T-helper 2 cell treated with Interferon-gamma antibody and Interleukin-4, amounts not matched to agents 5 μg/mL and 100 μg/mL, for 36 hours (primary cell): ENCODE measurements at regions not wholly inside any gene's neighbourhood (a gene's known extent, or its start where the extent isn't known, plus 50 kb on each side); places are given as distances from the start of the nearest gene placed in this dataset.

Source experiments
- DNase-seq: peaks from one replicate; pipeline ENCODE4 v3.0.0; 2021; ENCODE audit warnings: low spot score
- H3K27ac Mint-ChIP-seq: one replicate; pipeline ENCODE4 v1.8.0; 2021; ENCODE audit warnings: mild to moderate bottlenecking, mixed read lengths
- H3K27me3 Mint-ChIP-seq: one replicate; pipeline ENCODE4 v1.8.0; 2021; ENCODE audit warnings: low read depth, mixed read lengths
- H3K36me3 Mint-ChIP-seq: one replicate; pipeline ENCODE4 v1.8.0; 2021; ENCODE audit warnings: low read depth, mixed read lengths
- H3K4me1 Mint-ChIP-seq: one replicate; pipeline ENCODE4 v1.8.0; 2021; ENCODE audit warnings: low read depth, mixed read lengths
- H3K4me3 Mint-ChIP-seq: one replicate; pipeline ENCODE4 v1.8.0; 2022; ENCODE audit warnings: mild to moderate bottlenecking, moderate library complexity, mixed read lengths
- H3K9me3 Mint-ChIP-seq: one replicate; pipeline ENCODE4 v1.8.0; 2021; ENCODE audit warnings: mixed read lengths

DNA sequence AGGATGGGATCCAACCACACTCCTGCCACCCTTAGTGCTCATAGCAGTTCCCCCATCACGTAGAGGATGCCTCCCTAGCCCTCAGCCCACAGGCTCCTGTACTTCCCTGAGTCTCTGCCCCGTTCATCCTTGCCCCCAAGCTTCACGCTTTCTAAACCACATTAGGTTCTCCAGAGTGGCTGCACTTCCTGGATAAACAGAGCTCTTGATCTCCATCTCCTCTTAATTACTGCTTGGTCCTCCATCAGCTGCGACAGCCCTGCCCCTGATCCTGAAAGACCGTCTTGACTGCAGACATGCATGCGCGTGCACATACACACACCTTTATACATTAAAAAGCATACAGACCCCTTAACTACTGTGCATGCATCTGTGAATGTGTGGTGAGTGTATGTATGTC, 530.0 kb downstream of the BCL11B start:
- DNase-seq: no peak
- Mint-ChIP-seq H3K27ac (no peak overlapping the region), H3K27me3 (peaks cover 2% of the 10 kb centered on the region), H3K36me3 (no peaks in the 10 kb centered on the region), H3K4me1 (no peaks in the 10 kb centered on the region), H3K9me3 (no peaks in the 10 kb centered on the region), H3K4me3 (no peak overlapping the region)

DNA sequence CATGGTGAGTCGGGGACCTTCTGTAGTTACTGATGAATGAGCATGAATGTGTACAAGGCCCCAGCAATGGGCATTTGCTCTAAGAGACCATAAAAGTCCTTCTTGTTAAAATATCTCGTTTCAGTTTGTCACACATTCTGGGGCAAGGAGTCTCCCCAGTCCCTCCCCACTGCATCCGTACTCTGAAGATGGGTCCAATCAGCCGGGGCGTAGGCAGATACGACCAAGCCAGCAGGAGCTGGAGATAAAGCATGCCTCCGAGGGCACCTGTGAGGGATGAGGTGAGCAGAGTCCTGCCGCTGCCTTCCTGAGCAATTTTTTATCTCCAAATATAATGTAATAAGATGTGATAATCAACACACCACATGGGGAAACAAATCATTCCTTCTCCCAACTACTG, 528.5 kb downstream of the BCL11B start:
- DNase-seq: no peak
- no peaks in the 10 kb centered on the region for H3K36me3 Mint-ChIP-seq
- no peak overlapping the region for H3K27ac Mint-ChIP-seq
- no peak overlapping the region for H3K4me3 Mint-ChIP-seq
- H3K4me1 Mint-ChIP-seq: no peaks in the 10 kb centered on the region
- H3K27me3 Mint-ChIP-seq: peaks cover 2% of the 10 kb centered on the region
- no peaks in the 10 kb centered on the region for H3K9me3 Mint-ChIP-seq

DNA sequence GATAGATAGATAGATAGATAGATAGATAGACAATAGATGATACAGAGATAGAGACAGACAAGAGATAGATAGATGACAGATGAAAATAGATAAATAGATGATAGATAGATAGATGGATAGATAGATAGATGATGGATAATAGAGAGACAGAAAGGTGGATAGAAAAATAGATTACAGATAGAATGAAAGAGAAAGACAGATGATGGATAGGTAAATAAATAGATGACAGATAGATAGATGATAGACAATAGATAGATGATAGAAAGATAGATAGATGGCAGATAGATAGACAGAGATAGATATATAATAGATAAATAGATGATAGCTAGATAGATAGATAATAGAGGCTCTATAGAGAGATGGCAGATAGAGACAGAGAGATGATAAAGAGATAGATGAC, 523.0 kb downstream of the BCL11B start:
- no peaks in the 10 kb centered on the region for H3K36me3 Mint-ChIP-seq
- H3K9me3 Mint-ChIP-seq: no peaks in the 10 kb centered on the region
- H3K4me1 Mint-ChIP-seq: no peaks in the 10 kb centered on the region
- no peak overlapping the region for H3K27ac Mint-ChIP-seq
- no peak for DNase-seq
- peaks cover 3% of the 10 kb centered on the region for H3K27me3 Mint-ChIP-seq
- no peak overlapping the region for H3K4me3 Mint-ChIP-seq

DNA sequence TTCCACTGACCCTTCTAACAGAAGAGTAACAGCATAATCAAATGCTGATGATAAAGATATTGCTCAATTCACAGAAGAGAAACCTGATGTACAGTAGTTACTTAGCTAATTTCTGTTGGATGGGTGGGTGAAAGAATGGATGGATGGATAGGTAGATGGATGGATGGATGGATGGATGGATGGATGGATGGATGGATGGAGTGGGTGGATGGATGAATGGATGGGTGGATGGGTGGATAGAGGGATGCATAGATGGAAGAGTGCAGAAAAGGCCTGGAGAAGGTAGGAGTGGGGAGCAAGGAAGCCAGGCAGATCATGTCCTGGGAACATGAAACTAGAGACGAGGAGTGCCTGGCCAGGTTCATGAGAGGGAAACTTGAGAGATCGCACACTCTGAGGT, 520.9 kb downstream of the BCL11B start:
- H3K36me3 Mint-ChIP-seq: no peaks in the 10 kb centered on the region
- H3K27me3 Mint-ChIP-seq: peaks cover 3% of the 10 kb centered on the region
- H3K9me3 Mint-ChIP-seq: peaks cover 15% of the 10 kb centered on the region
- no peak for DNase-seq
- H3K27ac Mint-ChIP-seq: no peak overlapping the region
- H3K4me1 Mint-ChIP-seq: peaks cover 3% of the 10 kb centered on the region
- no peak overlapping the region for H3K4me3 Mint-ChIP-seq

DNA sequence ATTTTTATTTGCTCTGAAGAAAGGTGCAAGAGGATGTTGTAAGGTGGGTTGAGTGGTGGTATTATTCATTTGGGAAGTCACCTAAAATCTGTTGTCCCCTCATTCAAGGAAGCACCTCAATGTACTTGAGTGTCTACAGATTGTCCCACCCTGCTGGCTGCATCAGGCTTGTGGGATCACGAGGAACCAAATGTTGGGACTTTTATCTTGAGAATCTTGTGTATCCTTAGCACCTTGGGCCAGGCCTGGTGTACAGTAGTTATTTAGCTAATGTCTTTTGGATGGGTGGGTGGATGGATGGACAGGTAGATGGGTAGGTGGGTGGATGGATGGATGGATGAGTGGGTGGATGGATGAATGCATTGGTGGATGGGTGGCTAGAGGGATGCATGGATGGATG, 519.3 kb downstream of the BCL11B start:
- Mint-ChIP-seq H3K36me3 (no peaks in the 10 kb centered on the region), H3K4me1 (peaks cover 3% of the 10 kb centered on the region), H3K27ac (no peak overlapping the region), H3K9me3 (peaks cover 15% of the 10 kb centered on the region), H3K4me3 (no peak overlapping the region), H3K27me3 (peaks cover 3% of the 10 kb centered on the region)
- no peak for DNase-seq

DNA sequence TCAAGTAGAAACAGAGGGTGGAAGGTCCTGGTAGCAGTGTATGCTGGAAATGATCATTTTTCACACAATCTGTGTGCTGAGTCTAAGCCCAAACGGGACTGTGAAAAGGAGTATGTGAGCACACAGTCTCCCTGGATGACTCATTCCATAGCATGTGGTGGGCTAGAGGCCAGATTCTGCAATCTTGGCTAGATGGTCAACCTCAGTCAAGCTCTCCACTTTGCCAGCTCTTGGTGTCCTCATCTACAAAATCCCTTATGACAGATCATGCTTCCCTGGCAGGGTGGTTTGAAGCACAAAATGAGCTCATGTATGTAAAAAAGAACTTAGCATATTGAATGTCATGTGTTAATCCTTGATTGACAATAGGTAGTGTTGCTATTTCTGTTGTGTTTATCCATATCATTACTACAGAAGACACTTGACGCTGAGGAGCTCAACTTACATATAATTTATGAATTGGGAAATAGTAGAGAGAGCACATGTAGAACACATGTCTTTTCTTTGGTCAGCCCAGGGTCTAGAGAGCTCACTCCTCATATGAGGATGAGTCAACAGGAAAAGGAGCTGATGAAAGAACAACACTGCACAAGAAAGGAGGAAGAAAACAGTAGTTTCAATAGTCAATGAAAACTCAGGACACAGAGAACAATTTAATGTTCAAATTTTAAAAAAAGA, 517.5 kb downstream of the BCL11B start:
- H3K4me3 Mint-ChIP-seq: no peak overlapping the region
- H3K27me3 Mint-ChIP-seq: peaks cover 3% of the 10 kb centered on the region
- no peak overlapping the region for H3K27ac Mint-ChIP-seq
- DNase-seq: no peak
- H3K9me3 Mint-ChIP-seq: peaks cover 15% of the 10 kb centered on the region
- peaks cover 3% of the 10 kb centered on the region for H3K4me1 Mint-ChIP-seq
- H3K36me3 Mint-ChIP-seq: no peaks in the 10 kb centered on the region

DNA sequence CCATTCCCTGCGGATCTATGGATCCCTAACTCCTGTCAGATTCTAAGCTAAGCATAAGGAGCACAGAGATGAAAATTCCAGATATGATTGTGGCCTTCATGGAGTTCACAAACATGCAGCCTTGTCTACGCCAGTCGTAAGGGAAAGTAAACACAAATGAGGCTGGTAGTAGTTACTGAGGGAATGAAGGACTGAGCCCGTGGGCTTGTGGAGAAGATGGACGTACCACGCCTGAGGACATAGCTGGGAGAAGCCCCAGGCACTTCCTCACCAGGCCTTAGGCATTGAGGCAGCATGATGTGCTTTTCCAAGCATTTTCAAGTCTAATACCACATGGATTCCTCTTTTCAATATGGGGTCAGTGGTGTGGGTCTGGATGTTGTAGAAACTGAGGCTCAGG, 515.2 kb downstream of the BCL11B start:
- H3K4me3 Mint-ChIP-seq: no peak overlapping the region
- peaks cover 7% of the 10 kb centered on the region for H3K27me3 Mint-ChIP-seq
- no peaks in the 10 kb centered on the region for H3K36me3 Mint-ChIP-seq
- H3K4me1 Mint-ChIP-seq: peaks cover 3% of the 10 kb centered on the region
- no peak overlapping the region for H3K27ac Mint-ChIP-seq
- H3K9me3 Mint-ChIP-seq: peaks cover 15% of the 10 kb centered on the region
- no peak for DNase-seq

DNA sequence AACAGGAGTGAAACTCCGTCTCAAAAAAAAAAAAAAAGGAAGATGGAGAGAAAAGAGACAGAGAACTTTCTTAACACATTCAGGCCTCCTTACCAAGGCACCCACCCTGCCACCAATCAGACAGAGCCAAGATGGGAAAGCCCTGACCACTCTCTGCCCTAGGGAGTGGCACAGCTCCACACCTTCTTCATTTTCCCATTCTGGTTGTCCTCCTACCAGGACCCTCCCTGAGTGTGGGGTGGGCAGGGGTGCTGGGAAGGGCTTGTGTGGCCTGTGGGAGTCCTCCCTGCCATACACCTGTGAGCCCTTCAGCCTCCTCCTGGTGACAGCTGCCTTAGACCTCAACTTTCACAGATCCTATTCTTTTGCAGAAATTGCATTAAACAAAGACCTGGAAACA, 513.6 kb downstream of the BCL11B start:
- no peak overlapping the region for H3K4me3 Mint-ChIP-seq

DNA sequence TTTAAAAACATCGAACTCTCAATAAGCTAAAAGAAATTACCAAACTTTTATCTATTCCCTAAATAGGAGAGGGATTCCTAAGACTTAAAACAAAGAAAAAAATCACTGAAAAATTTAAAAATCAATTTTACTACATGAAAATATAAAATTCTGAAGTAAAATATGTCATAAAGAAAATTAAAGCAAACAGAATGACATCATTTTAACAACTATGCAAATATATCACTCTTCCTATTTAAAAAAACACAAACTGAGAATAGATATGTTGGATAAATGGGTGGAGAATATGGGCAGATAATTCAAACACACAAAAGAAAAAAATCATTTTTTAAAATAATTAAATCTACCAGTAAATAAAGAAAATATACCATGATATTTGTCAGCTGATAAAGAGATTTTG, 510.0 kb downstream of the BCL11B start:
- Mint-ChIP-seq H3K27ac (no peak overlapping the region), H3K4me1 (no peaks in the 10 kb centered on the region), H3K36me3 (no peaks in the 10 kb centered on the region), H3K27me3 (peaks cover 21% of the 10 kb centered on the region), H3K4me3 (no peak overlapping the region), H3K9me3 (peaks cover 16% of the 10 kb centered on the region)
- DNase-seq: no peak

More for the DNA sequence above, 513.6 kb downstream of the BCL11B start:
- Mint-ChIP-seq H3K9me3 (peaks cover 28% of the 10 kb centered on the region), H3K36me3 (no peaks in the 10 kb centered on the region), H3K27ac (no peak overlapping the region), H3K27me3 (peaks cover 13% of the 10 kb centered on the region), H3K4me1 (peaks cover 3% of the 10 kb centered on the region)
- DNase-seq: no peak

DNA sequence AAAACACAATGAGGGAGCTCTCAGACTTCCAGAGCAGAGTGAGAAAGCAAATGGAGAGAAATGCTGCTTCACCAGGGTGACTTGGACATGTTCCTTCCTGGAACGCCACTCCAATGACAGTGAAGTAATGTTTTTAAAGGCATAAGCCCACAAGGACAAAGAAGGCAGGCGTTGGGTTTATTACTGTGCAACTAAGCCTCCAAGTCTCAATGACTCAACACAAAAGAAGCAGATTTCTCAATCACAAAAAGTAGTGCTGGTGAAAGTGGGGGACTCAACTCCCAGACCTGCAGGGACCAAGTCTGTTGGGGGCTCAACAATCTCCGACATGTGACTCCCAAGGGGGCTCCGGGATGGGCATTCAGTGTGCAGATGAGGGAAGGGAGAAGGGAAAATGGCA, 505.2 kb downstream of the BCL11B start:
- Mint-ChIP-seq H3K36me3 (no peaks in the 10 kb centered on the region), H3K27ac (no peak overlapping the region), H3K27me3 (peaks cover 21% of the 10 kb centered on the region), H3K4me3 (no peak overlapping the region), H3K4me1 (no peaks in the 10 kb centered on the region), H3K9me3 (peaks cover 16% of the 10 kb centered on the region)
- no peak for DNase-seq

DNA sequence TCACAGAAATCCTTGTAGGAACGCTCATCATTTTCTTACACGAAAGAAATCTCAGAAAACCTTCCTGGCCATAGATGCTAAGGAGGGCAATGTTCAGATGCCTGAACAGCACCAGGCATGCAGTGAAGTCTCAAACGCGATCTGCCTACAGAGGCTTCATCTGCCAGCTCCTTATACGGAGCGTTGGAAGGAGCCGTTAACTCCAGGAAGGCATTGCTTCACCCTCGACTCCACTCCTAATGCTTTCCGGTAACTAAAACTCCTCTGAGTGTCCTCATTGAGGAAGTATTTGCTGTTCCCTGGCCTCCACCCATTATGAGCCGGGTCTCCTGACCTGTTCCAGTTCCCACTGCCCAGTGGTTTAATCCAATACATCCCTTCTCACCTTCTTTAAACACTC, 502.7 kb downstream of the BCL11B start:
- no peaks in the 10 kb centered on the region for H3K36me3 Mint-ChIP-seq
- DNase-seq: no peak
- H3K4me3 Mint-ChIP-seq: no peak overlapping the region
- no peak overlapping the region for H3K27ac Mint-ChIP-seq
- peaks cover 3% of the 10 kb centered on the region for H3K9me3 Mint-ChIP-seq
- no peaks in the 10 kb centered on the region for H3K4me1 Mint-ChIP-seq
- H3K27me3 Mint-ChIP-seq: peaks cover 19% of the 10 kb centered on the region

DNA sequence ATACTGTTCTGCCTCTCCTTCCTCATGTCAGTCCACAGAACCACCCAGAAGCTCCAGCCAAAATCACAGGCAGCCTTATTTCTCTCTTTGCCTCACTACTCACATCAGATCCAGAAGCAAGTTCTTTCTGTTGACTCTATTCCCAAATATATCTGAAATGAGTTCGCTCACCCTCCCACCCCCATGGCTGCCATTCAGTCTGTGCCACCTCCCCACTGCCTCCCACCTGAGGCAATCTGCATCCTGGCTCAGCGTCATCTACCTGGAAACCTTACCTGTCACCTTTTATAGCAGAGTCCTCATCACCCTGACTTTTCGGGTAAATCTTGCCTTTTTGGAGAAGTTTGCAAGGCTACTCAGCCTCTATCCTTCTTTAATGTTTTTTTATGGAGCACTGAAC, 501.8 kb downstream of the BCL11B start:
- Mint-ChIP-seq H3K9me3 (no peaks in the 10 kb centered on the region), H3K4me3 (no peak overlapping the region), H3K27ac (no peak overlapping the region), H3K27me3 (peaks cover 21% of the 10 kb centered on the region), H3K4me1 (no peaks in the 10 kb centered on the region), H3K36me3 (no peaks in the 10 kb centered on the region)
- DNase-seq: no peak

DNA sequence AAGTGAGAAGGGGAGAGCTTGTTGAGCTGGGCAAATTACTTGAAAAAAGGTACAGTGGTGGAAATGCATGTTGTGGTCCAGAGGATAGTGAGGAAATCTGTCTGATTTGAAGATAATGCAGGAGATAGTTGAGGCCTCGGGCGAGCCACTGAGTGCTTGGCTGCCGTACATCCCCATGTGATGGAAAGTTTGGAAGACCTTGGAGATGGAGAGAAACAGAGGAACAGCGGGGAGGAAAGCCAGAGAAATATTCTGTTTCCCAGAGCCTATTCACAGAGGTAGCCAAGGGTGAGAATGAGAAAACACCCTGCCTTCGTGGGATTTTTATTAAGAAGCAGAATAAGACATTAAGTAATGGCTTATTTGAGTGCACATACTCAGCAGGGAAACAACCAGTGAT, 498.2 kb downstream of the BCL11B start:
- DNase-seq: no peak
- Mint-ChIP-seq H3K36me3 (no peaks in the 10 kb centered on the region), H3K9me3 (no peaks in the 10 kb centered on the region), H3K4me1 (no peaks in the 10 kb centered on the region), H3K27me3 (peaks cover 10% of the 10 kb centered on the region), H3K27ac (no peak overlapping the region), H3K4me3 (no peak overlapping the region)

DNA sequence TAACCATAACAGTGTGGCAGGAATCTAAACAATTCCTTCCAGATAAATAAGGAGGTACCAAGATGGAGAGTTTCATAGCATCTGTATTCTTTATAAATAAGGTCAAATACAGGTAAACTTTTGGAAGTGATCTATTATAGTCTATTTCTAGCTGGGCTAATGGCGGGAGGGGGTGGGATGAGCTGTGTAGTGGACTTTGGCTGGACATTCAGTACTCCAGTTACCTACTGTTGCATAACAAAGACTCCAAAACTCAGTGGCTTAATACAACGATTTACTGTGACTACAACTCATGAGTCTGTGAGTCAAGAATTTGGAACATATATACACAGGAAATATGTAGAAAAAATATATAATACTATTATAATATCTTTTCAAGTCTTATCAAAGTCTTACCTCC, 496.1 kb downstream of the BCL11B start:
- H3K9me3 Mint-ChIP-seq: no peaks in the 10 kb centered on the region
- no peak overlapping the region for H3K27ac Mint-ChIP-seq
- H3K27me3 Mint-ChIP-seq: peaks cover 10% of the 10 kb centered on the region
- H3K4me1 Mint-ChIP-seq: no peaks in the 10 kb centered on the region
- no peak for DNase-seq
- H3K36me3 Mint-ChIP-seq: no peaks in the 10 kb centered on the region
- no peak overlapping the region for H3K4me3 Mint-ChIP-seq

DNA sequence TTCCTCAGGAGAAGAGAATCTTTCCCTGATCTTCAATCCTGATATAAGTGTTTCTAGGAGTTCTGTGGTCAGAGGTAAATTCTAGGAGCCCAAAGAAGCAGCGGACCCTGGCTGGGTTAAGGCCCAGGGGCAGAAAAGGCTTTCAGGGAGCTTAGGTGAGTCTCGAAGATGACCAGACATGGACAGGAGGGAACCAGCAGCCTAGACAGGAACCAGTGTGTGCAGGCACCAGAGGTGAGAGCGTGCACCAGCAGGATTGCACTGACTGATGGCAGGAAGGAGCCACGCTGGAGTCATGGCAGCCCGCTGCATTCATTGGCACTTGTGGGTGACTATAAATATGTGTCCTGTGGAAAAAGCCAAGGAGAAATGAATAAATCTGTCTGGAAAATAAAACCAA, 489.9 kb downstream of the BCL11B start:
- Mint-ChIP-seq H3K27me3 (peaks cover 2% of the 10 kb centered on the region), H3K27ac (no peak overlapping the region)

More for the DNA sequence above, 489.9 kb downstream of the BCL11B start:
- H3K9me3 Mint-ChIP-seq: no peaks in the 10 kb centered on the region
- no peak overlapping the region for H3K4me3 Mint-ChIP-seq
- H3K36me3 Mint-ChIP-seq: no peaks in the 10 kb centered on the region
- H3K4me1 Mint-ChIP-seq: no peaks in the 10 kb centered on the region
- DNase-seq: no peak
